Fibroblast of skin of left quadriceps (primary cell): ENCODE measurements at regions not wholly inside any gene's neighbourhood (a gene's known extent, or its start where the extent isn't known, plus 50 kb on each side); places are given as distances from the start of the nearest gene placed in this dataset.
A peak's percentile ranks its signal among the peaks of the same experiment; 100 is the strongest.

Source experiments
- DNase-seq, 2 experiments: peaks; one replicate each; pipeline ENCODE4 v3.0.0-alpha.2; 2013; ENCODE audit warnings: low read depth in 2 of 2

- DNase-seq, result no peak
Measured at GRCh38 chr1:198861636-198862035, 222.8 kb downstream of the PTPRC start.

GRCh38 chr1:198864695-198865094, 225.9 kb downstream of the PTPRC start:
- no peak for DNase-seq

- no peak for DNase-seq
Measured at GRCh38 chr1:198865319-198865718, 226.5 kb downstream of the PTPRC start.

- DNase-seq, result no peak
Measured at GRCh38 chr1:198867182-198867581, 228.3 kb downstream of the PTPRC start.

GRCh38 chr1:198873696-198874230, 234.9 kb downstream of the PTPRC start:
- no peak for DNase-seq

DNA sequence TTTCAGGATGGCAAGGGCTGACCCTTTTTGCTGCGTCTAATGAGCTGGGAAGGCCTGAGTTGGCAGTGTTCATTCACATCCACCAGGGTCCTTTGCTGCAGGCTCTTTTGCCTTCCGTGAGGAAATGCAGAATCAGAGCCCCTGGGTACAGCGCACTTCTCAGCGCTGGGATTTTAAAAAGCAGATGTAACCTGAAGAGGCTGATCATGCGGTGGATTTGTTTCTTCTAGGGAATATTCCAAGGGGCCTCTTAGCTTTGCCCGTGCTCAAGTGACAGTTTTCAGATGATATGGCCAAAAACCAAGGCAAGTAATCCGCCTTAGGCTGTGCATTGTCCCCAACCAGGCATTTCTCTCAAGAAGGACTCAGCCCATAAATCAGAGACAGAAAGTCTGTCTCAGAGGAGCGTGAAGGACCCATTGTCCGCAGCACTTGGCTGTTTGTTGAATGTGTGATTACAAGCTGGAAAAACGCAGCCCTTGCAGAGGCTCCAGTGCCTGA, 237.6 kb downstream of the PTPRC start:
- DNase-seq, result no peak

- DNase-seq, result no peak
Measured at GRCh38 chr1:198878566-198878965, 239.7 kb downstream of the PTPRC start.

- no peak for DNase-seq
Measured at GRCh38 chr1:198879711-198880306, 241.0 kb downstream of the PTPRC start.

DNA sequence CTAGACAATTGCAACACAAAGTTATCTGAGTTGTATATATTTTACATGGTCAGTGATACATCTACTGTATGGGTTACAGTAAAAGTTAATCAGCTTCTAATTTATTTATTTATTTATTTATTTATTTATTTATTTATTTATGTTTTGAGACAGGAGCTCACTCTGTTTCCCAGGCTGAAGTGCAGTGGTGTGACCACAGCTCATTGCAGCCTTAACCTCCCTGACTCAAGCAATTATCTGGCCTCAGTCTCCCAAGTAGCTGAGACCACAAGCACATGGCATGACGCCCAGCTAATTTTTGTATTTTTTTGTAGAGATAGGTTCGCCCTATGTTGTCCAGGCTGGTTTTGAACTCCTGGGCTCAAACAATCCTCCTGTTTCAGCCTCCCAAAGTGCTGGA, 241.6 kb downstream of the PTPRC start:
- DNase-seq, result no peak

DNA sequence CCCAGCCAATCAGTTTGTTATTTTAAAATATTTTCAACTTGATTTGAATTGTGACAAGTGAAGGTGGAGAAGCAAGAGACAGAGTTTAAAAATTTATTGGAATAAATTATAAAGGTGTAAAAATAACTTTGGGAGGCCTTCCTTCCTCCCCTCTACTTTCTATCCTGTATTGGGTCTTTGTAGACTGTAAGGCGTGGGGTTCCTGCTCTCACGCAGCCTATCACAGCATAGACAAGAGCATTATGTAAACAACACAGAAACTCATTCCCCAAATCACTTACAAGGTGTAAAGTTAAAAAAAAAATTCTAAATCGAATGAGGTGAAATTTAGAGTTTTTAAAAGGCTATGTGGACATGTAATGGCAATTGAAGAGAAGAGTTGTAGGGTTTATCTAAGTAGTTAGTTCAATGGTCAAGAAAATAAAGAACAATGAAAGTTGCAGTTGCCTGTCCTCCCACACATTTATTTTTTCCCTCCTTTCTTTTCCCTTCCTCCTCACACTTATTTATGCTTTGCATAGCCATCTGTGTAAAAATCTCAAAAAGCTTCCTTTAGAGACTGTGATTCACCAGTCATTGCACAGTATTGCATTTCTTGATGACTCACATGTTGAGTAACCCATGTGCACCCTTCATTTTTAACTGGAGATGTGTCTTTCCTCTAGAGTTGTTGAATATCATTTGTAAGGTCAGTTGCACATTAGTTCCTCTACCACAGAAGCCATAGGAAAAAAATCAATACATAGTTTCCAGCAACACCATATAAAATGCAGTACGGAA, 242.2 kb downstream of the PTPRC start:
- peak; percentile 94 to 95 for DNase-seq

DNA sequence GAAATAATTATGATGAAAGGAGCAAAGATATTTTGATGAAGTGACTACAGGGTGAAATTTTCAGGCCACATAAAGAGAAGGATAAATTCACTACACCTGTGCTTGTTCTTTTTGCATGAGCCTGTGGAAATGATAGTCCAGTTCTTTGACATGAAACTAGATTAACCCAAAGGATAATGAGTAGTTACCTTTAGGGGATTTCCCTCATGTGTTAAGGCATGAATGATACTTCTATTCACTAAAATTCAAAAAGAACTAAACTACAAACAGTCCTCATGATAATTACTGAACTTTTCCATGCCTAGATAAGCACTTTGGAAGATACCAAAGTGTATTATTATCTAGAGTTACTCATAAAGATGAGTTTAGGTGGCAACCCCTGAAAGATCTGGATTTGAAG, 244.3 kb downstream of the PTPRC start:
- no peak for DNase-seq

GRCh38 chr1:198887866-198888265, 249.0 kb downstream of the PTPRC start:
- no peak for DNase-seq

- no peak for DNase-seq
Measured at GRCh38 chr1:198888379-198888943, 249.6 kb downstream of the PTPRC start.

DNA sequence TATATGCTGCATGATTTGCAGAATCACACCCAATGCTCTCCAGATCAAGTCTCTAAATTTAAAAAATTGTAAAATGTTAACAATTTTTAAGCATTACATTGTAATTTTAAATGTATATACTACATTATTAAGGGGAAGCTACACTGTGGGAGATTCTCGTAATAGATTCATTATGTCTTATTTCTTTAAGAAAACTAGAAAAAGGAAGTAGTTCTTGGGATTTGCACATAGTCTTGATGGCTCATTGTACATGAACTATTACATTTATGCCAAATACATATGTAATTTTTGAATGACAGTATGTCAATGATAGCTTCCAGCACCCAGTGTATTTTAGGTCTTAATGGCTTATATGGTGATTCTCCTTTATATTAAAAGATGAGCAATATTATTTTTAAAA, 250.3 kb downstream of the PTPRC start:
- DNase-seq, result no peak

- no peak for DNase-seq
Measured at GRCh38 chr1:198889749-198890148, 250.9 kb downstream of the PTPRC start.

DNA sequence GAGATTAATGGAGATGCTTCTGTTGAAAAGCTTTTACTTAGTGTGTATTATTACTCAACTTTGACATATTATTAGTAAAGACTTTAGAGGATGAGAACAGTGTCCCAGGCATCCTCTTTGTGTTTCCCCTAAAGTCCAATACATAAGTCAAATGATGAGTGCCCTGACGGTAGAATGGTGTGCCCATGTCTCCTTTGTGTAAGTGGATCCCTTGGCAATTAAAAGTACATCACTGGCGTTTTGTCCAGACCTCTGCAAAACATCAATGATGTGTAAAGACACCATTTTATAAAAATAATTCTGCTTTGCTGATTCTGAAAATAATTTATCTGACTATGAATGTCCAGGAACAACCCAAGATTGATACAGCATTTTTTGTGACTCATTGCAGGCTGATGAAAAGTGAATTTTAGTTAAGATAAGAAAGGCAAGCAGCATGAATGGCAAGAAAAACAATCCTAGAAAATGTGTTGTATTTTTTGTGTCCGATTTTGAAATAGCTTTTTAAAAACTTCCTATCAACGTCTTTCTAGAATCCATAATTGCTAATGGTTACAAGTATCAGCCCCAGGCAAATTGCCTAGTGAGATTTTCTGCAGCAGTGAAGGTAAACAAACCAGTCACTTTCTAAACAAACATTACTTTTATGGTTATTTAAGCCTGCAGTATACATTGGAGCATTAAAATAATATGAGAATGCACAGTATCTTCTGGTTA, 251.5 kb downstream of the PTPRC start:
- no peak for DNase-seq

DNA sequence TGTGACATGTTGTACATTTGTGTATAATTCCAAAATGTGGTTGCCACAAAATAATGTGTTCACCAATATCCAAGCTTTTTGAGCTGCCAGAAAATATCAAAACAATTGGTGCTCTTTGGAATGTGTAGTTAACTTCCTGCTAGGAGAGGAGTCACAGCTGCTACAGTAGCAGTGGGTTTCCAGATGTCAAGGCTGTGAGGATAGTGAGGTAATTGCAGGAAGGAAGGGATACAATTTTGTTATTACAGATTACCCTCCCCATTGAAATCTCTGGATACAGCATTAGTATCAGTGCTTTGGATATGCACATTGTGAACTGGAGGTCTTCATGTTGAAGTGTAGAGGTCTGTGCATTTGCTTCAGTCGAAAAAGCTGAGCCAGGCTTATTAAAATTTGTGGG, 253.2 kb downstream of the PTPRC start:
- no peak for DNase-seq

- DNase-seq, result no peak
Measured at GRCh38 chr1:198893141-198893540, 254.3 kb downstream of the PTPRC start.

DNA sequence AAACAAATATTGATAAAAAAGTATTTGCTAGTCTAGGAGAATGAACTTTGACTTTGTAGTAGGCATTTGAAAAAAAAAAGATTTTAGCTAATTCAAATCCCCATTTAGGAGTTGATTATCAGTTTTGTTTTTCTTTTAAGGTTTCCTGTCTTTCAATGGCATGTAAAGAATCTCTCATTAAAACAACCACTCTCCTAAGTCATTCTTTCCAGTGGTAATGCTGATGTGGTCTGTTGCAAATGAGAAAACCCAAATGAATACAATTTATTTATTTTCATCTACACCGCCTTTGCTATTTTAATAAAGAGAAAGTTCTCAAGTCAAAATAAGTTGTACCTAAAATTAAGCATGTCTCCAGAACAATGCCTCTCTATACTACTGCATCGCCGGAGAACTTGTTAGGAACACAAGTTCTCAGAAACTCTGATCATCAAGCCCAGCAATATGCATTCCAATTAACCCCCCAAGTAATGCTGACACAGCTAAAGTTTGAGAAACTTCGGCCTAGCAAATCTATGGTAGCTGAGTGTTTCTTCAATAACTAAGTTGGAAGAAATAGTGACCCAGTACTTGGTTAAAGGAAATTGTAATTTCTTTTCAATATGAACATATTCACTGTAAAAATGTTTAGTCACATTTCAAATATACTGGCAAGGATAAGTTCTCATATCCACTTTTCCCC, 255.1 kb downstream of the PTPRC start:
- DNase-seq, result no peak

GRCh38 chr1:198901266-198901665, 262.4 kb downstream of the PTPRC start:
- DNase-seq, result no peak

- DNase-seq, result no peak
Measured at GRCh38 chr1:198902655-198903054, 263.8 kb downstream of the PTPRC start.

- no peak for DNase-seq
Measured at GRCh38 chr1:198903203-198903602, 264.4 kb downstream of the PTPRC start.
